TTC549 (cell line): ENCODE measurements at regions not wholly inside any gene's neighbourhood (a gene's known extent, or its start where the extent isn't known, plus 50 kb on each side); places are given as distances from the start of the nearest gene placed in this dataset.

Source experiments
- FAIRE-seq: peaks from 2 replicates; lab custom pipeline; 2012; peaks lifted over from hg19 to GRCh38; lab: Jason Lieb, UNC

GRCh38 chr2:78029392-78029995, 507.3 kb upstream of the LRRTM4 start:
- no peak for FAIRE-seq

GRCh38 chr2:78034706-78035105, 512.5 kb upstream of the LRRTM4 start:
- FAIRE-seq, result no peak

GRCh38 chr2:78035804-78036203, 513.6 kb upstream of the LRRTM4 start:
- no peak for FAIRE-seq

DNA sequence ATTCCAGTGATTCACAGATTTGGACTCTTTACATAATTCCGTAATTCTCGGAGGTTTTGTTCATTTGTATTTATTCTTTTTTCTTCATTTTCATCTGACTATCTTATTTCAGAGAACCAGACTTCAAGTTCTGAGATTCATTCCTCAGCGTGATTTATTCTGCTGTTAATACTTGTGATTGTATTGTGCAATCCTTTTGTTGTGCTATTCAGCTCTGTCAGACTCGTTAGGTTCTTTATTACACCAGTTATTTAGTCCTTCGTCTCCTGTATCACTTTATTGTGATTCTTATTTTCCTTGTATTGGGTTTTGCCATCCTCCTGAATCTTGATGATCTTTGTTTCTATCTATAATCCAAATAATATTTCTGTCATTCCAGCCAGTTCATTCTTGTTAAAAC, 529.3 kb upstream of the LRRTM4 start:
- no peak for FAIRE-seq

DNA sequence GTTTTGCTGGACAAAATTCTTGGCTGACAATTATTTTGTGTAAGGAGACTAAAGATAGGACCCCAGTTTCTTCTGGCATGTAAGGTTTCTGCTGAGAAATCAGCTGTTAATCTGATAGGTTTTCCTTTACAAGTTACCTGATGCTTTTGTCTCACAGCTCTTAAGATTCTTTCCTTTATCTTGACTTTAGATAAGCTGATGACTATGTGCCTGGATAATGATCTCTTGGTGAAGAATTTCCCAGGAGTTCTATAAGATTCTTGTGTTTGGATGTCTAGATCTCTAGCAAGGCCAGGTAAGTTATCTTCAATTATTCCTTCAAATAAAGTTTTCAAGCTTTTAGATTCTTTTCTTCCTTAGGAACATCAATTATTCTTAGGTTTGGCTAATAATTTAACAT, 534.8 kb upstream of the LRRTM4 start:
- no peak for FAIRE-seq

DNA sequence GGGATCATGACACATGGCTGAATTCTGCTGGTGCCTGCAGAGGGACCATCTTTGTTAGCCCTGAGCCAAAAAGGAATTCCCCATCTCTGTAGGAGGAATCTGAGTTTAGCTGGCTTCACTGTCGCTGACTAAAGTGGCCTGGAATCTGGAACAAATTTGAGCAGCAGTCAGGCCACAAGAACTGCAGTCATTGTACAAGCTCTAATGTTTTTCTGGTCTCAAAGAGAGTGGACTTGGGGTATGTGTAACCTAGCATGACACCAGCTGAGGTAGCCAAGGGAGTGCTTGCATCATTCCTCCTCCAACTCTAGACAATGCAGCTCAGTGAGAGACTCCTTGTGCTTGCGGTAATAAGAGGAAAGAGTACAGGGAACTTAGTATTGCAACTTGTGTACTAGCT, 539.1 kb upstream of the LRRTM4 start:
- no peak for FAIRE-seq

DNA sequence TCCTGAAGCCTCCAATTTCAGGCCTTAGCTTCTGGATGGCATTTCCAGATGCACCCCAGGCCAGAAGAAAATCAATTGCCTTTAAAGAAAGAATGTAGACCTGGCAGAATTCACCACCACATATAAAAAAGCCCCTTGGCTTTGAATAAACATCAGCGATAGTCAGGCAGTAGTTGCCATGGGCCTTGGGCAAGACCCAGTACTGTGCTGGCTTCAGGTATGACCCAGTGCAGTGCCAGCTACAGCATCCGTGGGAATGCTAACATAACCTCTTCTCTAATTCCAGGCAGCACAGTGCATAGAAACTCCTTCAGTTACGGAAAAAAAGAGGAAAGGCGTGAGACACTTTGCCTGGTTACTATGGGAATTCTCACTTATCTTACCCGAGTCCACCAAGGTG, 539.6 kb upstream of the LRRTM4 start:
- FAIRE-seq, result no peak

GRCh38 chr2:78063246-78064020, 541.3 kb upstream of the LRRTM4 start:
- FAIRE-seq, result no peak

GRCh38 chr2:78065366-78065765, 543.2 kb upstream of the LRRTM4 start:
- FAIRE-seq, result no peak

GRCh38 chr2:78068808-78069207, 546.6 kb upstream of the LRRTM4 start:
- FAIRE-seq, result no peak

DNA sequence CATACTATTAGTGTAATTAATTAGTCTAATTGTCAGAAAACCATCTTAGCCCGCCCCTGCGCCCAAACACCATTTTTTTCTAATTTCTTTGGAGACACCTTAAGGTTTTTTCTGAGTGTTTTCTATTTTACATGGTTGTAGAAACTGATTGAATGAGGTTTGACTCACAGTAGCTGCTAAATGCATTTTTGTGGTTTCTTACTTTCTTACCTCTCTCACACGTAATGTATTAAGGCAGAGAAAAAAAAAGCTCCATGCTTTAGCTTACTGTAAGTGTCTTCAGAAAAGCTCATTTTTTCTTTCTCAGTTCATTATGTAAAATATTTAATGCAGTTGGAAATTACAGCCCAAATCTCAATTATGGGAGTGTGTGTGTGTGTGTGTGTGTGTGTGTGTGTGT, 548.5 kb upstream of the LRRTM4 start:
- no peak for FAIRE-seq

DNA sequence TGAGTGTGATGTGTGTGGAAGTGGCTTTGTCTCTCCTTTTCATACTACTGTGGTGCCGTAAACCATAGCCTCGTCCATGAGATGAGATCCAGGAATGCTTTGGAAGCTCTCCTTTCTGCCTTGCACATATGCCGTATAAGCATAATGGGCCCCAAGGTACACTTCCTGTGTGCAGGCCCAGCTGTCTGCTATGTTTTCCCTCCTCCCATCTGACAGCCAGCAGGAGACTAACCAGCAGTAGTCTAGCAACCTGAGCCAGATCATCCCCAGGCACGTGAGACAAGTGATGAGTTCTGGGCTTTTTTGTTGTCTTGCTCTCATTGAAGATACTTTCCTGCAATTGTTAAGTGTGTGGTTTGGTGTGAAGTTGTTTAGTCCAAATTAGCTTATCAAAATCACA, 555.5 kb upstream of the LRRTM4 start:
- FAIRE-seq, result no peak

GRCh38 chr2:78082555-78082954, 560.4 kb upstream of the LRRTM4 start:
- FAIRE-seq, result no peak

DNA sequence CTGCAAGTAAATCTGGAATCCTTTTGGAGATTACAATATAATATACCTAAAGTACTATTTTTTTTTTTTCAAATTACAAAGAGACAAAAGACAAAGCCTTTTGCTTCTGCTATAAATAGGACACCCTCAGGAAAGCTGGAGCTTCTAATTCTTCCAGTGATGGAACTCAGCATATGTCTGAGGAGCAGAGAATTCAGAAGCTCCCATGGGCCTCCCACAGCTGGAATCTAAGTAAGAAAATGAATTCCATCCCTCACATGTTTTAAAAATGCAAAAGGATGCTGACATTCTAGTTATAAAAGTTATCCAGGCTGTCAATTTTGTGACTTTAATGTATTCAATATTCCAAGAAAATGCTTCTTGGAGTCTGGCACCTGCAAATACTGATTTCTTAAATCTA, 571.3 kb upstream of the LRRTM4 start:
- no peak for FAIRE-seq

GRCh38 chr2:78109272-78109671, 587.1 kb upstream of the LRRTM4 start:
- FAIRE-seq, result no peak

DNA sequence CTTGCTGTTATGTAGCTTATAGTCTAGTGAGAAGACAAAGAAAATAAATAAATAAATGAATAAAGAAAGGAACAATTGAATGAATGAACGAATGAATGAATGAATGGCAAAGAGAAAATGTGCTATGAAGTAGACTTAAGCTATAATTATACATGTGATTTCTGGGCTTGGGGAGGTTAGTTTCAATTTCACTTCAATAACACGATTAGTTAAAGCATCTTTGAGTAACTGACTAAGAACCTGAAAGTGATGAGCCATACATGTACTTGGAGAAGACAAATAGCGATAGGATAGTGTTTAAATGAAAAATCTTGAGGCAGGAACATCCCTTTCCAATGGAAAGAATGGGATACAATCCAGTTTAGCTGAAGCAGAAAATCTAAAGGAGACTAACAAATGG, 593.1 kb upstream of the LRRTM4 start:
- FAIRE-seq, result no peak

GRCh38 chr2:78118037-78118436, 595.9 kb upstream of the LRRTM4 start:
- no peak for FAIRE-seq

GRCh38 chr2:78120275-78120674, 598.1 kb upstream of the LRRTM4 start:
- no peak for FAIRE-seq

DNA sequence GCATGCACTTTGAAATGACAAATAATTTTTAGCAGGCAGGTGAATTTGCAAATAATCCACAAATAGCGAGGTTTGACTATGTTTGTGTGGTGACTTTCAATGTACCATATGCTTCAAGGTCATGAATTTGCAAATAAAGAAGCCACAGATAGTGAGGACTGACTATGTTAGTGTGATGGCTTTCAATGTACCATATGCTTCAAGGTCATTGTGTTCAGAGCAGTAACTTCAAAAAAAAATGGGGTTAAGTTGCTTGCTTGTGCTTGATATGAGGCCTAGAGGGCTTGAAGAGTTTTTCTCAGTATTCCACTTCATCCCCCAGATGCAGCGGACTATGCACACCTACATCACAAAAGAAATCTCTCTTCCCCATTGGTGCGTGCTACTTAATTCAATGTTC, 602.9 kb upstream of the LRRTM4 start:
- no peak for FAIRE-seq

- FAIRE-seq, result no peak
These were observed 605.2 kb upstream of the LRRTM4 start for GRCh38 chr2:78127424-78127823.

- no peak for FAIRE-seq
These were observed 610.5 kb upstream of the LRRTM4 start for GRCh38 chr2:78132391-78133370.

GRCh38 chr2:78145395-78145996, 623.3 kb upstream of the LRRTM4 start:
- no peak for FAIRE-seq
